ENCODE measurements at regions not wholly inside any gene's neighbourhood (a gene's known extent, or its start where the extent isn't known, plus 50 kb on each side); places are given as distances from the start of the nearest gene placed in this dataset.

DNA sequence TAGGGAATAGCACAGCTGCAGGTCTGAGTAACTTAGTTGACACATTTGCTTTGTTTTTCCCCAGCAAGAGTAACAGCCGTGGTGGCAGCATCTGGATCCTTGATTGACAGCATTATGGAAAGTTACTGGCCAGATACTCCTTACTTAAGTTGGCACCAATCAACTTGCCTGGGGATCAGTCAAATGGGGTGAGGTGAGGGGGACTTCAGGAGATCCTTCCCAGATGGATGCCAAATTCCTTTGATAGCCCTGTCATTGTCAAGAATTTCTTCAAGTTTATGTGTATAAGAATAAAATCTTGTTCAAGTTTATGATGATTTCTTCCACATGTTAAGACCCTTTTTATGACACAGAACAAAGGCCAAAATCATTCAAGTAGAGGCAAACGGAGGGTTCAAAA, 618.4 kb downstream of the SLC6A15 start:
- no peak overlapping the region for H2AFZ ChIP-seq (ENCODE audit: low read depth, low read length)
- no peak for FAIRE-seq

DNA sequence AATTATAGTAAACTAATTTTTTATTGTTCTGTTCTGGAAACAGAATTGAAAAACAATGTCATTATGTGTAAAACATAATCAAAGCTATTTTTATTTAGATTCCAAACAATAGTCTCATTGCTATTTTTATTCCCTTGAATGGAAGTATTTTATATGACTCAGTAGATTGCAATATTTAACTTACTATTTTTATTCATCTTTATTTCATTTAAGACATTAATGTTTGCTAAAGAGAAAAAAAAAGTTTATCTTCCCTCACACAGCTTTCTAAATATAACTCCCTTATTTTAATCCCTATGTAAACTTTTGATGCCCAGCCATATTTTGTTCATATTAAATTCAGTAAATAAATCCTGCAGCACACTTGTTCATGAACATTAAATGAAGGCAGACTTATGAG, 622.4 kb downstream of the SLC6A15 start:
- H4K20me1 ChIP-seq (ENCODE audit: insufficient read depth, low read length) = no peaks in the 10 kb centered on the region
- H3K27ac ChIP-seq (ENCODE audit: low read depth, low read length) = no peak overlapping the region
- Mint-ChIP-seq H3K4me3 (ENCODE audit: unreplicated experiment) (no peak overlapping the region), H3K4me1 (ENCODE audit: low read depth, unreplicated experiment) (no peaks in the 10 kb centered on the region), H3K36me3 (ENCODE audit: low read depth, unreplicated experiment) (no peaks in the 10 kb centered on the region), H3K27ac (ENCODE audit: unreplicated experiment) (no peak overlapping the region), H3K9me3 (ENCODE audit: unreplicated experiment) (no peaks in the 10 kb centered on the region), H3K27me3 (ENCODE audit: low read depth, unreplicated experiment) (no peaks in the 10 kb centered on the region)
- H3K9ac ChIP-seq (ENCODE audit: low read length) = no peak overlapping the region
- DNase-seq (ENCODE audit: low read depth) = no peak
- no peak for FAIRE-seq
- H3K4me1 ChIP-seq (ENCODE audit: insufficient read depth, low read length) = no peaks in the 10 kb centered on the region
- no peaks in the 10 kb centered on the region for H3K79me2 ChIP-seq (ENCODE audit: insufficient read depth, low read length)
- TF ChIP-seq, protein P1, sequence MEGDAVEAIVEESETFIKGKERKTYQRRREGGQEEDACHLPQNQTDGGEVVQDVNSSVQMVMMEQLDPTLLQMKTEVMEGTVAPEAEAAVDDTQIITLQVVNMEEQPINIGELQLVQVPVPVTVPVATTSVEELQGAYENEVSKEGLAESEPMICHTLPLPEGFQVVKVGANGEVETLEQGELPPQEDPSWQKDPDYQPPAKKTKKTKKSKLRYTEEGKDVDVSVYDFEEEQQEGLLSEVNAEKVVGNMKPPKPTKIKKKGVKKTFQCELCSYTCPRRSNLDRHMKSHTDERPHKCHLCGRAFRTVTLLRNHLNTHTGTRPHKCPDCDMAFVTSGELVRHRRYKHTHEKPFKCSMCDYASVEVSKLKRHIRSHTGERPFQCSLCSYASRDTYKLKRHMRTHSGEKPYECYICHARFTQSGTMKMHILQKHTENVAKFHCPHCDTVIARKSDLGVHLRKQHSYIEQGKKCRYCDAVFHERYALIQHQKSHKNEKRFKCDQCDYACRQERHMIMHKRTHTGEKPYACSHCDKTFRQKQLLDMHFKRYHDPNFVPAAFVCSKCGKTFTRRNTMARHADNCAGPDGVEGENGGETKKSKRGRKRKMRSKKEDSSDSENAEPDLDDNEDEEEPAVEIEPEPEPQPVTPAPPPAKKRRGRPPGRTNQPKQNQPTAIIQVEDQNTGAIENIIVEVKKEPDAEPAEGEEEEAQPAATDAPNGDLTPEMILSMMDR (IDR thresholded peaks at IDR 0.05; ENCODE audit: insufficient read depth, low read depth, low read length) = no peak
- no peak for TF ChIP-seq EZH2 (IDR thresholded peaks at IDR 0.05; ENCODE audit: insufficient read depth, low read length)
- no peaks in the 10 kb centered on the region for H3K9me3 ChIP-seq (ENCODE audit: insufficient read depth, low read depth, low read length)
- no peak overlapping the region for H3K4me3 ChIP-seq (ENCODE audit: insufficient read depth, low read depth, low read length)
- no peaks in the 10 kb centered on the region for H3K27me3 ChIP-seq (ENCODE audit: insufficient read depth, low read length)
- no peaks in the 10 kb centered on the region for H3K36me3 ChIP-seq (ENCODE audit: insufficient read depth, low read length)
- no peak overlapping the region for H2AFZ ChIP-seq (ENCODE audit: low read depth, low read length)
- H3K4me2 ChIP-seq (ENCODE audit: low read length) = no peak overlapping the region

More for the DNA sequence above, 618.4 kb downstream of the SLC6A15 start:
- Histone ChIP-seq H4K20me1 (ENCODE audit: insufficient read depth, low read length) (no peaks in the 10 kb centered on the region), H3K9ac (ENCODE audit: low read length) (no peak overlapping the region), H3K4me3 (ENCODE audit: insufficient read depth, low read depth, low read length) (no peak overlapping the region), H3K27ac (ENCODE audit: low read depth, low read length) (no peak overlapping the region), H3K27me3 (ENCODE audit: insufficient read depth, low read length) (no peaks in the 10 kb centered on the region), H3K36me3 (ENCODE audit: insufficient read depth, low read length) (no peaks in the 10 kb centered on the region), H3K9me3 (ENCODE audit: insufficient read depth, low read depth, low read length) (no peaks in the 10 kb centered on the region), H3K4me2 (ENCODE audit: low read length) (no peak overlapping the region), H3K4me1 (ENCODE audit: insufficient read depth, low read length) (no peaks in the 10 kb centered on the region), H3K79me2 (ENCODE audit: insufficient read depth, low read length) (no peaks in the 10 kb centered on the region)
- H3K4me3 Mint-ChIP-seq (ENCODE audit: unreplicated experiment) = no peak overlapping the region
- no peaks in the 10 kb centered on the region for H3K9me3 Mint-ChIP-seq (ENCODE audit: unreplicated experiment)
- no peak for DNase-seq (ENCODE audit: low read depth)
- H3K27ac Mint-ChIP-seq (ENCODE audit: unreplicated experiment) = no peak overlapping the region
- H3K4me1 Mint-ChIP-seq (ENCODE audit: low read depth, unreplicated experiment) = no peaks in the 10 kb centered on the region
- H3K36me3 Mint-ChIP-seq (ENCODE audit: low read depth, unreplicated experiment) = no peaks in the 10 kb centered on the region
- TF ChIP-seq, protein P1 (IDR thresholded peaks at IDR 0.05; ENCODE audit: insufficient read depth, low read depth, low read length) = no peak
- no peak for TF ChIP-seq EZH2 (IDR thresholded peaks at IDR 0.05; ENCODE audit: insufficient read depth, low read length)
- H3K27me3 Mint-ChIP-seq (ENCODE audit: low read depth, unreplicated experiment) = no peaks in the 10 kb centered on the region

DNA sequence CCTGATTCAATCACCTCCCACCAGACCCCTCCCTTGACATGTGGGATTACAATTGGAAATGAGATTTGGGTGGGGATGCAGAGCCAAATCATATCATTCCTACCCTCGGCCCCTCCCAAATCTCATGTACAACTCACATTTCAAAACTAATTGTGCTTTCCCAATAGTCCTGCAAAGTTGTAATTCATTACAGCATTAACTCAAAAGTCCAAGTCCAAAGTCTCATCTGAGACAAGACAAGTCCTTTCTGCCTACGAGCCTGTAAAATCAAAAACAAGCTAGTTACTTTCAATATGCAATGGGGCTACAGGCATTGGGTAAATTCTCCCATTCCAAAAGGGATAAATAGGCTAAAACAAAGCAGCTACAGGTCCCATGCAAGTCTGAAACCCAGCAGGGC, 634.6 kb downstream of the SLC6A15 start:
- H3K27me3 Mint-ChIP-seq (ENCODE audit: low read depth, unreplicated experiment) = no peaks in the 10 kb centered on the region
- no peak overlapping the region for H3K4me3 ChIP-seq (ENCODE audit: insufficient read depth, low read depth, low read length)
- H3K36me3 Mint-ChIP-seq (ENCODE audit: low read depth, unreplicated experiment) = no peaks in the 10 kb centered on the region
- H3K36me3 ChIP-seq (ENCODE audit: insufficient read depth, low read length) = no peaks in the 10 kb centered on the region
- no peak overlapping the region for H3K27ac ChIP-seq (ENCODE audit: low read depth, low read length)
- no peak for FAIRE-seq
- no peak for TF ChIP-seq EZH2 (IDR thresholded peaks at IDR 0.05; ENCODE audit: insufficient read depth, low read length)
- TF ChIP-seq, protein P1 (IDR thresholded peaks at IDR 0.05; ENCODE audit: insufficient read depth, low read depth, low read length) = no peak
- no peaks in the 10 kb centered on the region for H3K9me3 Mint-ChIP-seq (ENCODE audit: unreplicated experiment)
- H3K4me1 Mint-ChIP-seq (ENCODE audit: low read depth, unreplicated experiment) = no peaks in the 10 kb centered on the region
- H3K4me3 Mint-ChIP-seq (ENCODE audit: unreplicated experiment) = no peak overlapping the region
- DNase-seq (ENCODE audit: low read depth) = no peak
- no peaks in the 10 kb centered on the region for H4K20me1 ChIP-seq (ENCODE audit: insufficient read depth, low read length)
- no peaks in the 10 kb centered on the region for H3K27me3 ChIP-seq (ENCODE audit: insufficient read depth, low read length)
- no peak overlapping the region for H3K4me2 ChIP-seq (ENCODE audit: low read length)
- no peaks in the 10 kb centered on the region for H3K9me3 ChIP-seq (ENCODE audit: insufficient read depth, low read depth, low read length)
- H3K4me1 ChIP-seq (ENCODE audit: insufficient read depth, low read length) = no peaks in the 10 kb centered on the region
- no peak overlapping the region for H3K9ac ChIP-seq (ENCODE audit: low read length)
- H3K27ac Mint-ChIP-seq (ENCODE audit: unreplicated experiment) = no peak overlapping the region
- H2AFZ ChIP-seq (ENCODE audit: low read depth, low read length) = no peak overlapping the region
- H3K79me2 ChIP-seq (ENCODE audit: insufficient read depth, low read length) = no peaks in the 10 kb centered on the region

Measured in astrocyte (in vitro differentiated cells and primary cell).